Amygdala (tissue), 56 donors: ENCODE measurements at regions not wholly inside any gene's neighbourhood (a gene's known extent, or its start where the extent isn't known, plus 50 kb on each side); places are given as distances from the start of the nearest gene placed in this dataset.
"Not testable (repeated sequence)": the region's sequence is repeated elsewhere in the genome, so short reads cannot be mapped to it uniquely, and the experiment has no call there.

Experiments
- DNase-seq, 56 donors: peaks; one replicate each; lab custom pipeline; 2025; lab: John Stamatoyannopoulos, UW

DNA sequence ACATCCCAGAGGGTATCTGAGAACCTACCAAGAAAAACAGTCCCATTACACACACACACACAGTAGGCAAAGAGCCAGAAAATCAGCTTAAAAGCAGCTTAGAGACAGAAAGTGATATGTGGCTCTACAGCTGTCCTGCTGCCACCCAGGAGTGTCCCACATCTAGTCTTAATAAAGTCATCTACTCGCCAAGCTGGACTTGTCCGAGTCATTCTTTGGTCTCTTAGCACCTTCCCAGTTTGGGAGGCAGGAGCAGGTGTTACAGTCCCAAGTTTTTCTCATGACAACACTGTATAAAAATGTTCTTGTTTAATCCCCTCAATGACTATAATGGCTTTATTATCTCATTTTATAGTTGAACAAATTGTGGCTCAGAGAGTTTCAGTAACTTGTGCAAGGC, 252.5 kb upstream of the CASK start:
- DNase-seq = no peak

DNA sequence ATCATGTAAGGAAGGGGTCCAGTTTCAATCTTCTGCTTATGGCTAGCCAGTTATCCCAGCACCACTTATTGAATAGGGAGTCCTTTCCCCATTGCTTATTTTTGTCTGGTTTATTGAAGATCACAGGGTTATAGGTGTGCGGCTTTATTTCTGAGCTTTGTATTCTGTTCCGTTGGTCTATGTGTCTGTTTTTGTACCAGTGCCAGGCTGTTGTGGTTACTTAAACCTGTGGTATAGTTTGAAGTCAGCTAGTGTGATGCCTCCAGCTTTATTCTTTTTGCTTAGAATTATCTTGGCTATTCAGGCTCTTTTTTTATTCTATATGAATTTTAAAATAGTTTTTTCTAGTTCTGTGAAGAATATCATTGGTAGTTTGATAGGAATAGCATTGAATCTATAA, 234.6 kb upstream of the CASK start:
- not testable (repeated sequence) for DNase-seq

DNA sequence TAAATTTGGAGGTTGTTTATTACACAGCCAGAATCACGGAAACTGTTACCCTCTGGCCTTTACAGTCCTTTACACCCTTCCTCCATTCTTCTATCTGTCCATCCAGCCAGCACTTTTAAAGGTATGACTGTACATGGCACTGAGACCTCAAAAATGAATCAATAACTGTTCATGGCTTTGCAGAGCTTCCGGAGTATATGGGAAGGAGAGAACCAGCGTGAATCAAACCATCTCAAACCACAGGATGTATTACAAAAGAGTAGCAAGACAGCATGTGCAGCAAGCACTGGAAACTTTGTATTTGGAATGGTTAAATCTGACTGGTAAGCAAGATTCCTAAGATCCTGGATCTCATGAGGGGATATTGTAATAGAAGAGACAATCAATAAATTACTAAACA, 228.5 kb upstream of the CASK start:
- DNase-seq = no peak

DNA sequence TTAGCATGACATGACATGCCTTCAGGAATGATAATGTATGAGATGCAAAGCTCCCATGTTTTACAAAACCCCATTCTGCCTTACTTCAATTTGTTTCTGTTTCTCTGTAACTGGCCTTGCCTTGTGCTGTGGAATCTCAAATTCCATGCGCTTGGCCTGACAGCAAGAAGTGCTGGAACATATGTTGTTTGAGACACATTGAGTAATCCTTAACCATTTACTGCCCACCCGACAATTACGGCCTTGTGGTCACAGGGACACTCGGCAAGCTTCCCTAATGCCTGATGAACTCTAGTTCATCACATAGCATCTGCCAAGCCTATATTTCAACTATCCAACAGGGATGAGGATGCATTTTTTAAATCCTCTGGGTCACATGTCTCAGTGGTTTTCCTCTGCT, 226.4 kb upstream of the CASK start:
- no peak for DNase-seq

DNA sequence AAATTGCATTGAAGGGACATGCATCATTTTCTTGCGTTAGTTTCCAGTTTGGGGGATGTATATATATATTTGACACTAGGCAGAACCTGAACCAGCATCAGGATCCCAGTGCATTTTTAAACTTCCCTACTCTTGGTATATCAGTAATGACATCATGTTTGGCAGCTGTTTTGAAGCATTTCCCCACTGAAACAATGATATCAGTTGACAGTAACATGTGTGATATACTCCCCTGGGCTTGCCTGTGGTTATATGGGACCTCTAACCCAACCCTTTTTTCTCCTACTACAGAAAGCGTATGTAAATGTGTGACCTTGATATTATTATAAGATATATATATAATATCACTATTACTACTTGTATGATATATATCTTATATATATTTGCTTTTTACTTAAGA, 225.9 kb upstream of the CASK start:
- no peak for DNase-seq

DNA sequence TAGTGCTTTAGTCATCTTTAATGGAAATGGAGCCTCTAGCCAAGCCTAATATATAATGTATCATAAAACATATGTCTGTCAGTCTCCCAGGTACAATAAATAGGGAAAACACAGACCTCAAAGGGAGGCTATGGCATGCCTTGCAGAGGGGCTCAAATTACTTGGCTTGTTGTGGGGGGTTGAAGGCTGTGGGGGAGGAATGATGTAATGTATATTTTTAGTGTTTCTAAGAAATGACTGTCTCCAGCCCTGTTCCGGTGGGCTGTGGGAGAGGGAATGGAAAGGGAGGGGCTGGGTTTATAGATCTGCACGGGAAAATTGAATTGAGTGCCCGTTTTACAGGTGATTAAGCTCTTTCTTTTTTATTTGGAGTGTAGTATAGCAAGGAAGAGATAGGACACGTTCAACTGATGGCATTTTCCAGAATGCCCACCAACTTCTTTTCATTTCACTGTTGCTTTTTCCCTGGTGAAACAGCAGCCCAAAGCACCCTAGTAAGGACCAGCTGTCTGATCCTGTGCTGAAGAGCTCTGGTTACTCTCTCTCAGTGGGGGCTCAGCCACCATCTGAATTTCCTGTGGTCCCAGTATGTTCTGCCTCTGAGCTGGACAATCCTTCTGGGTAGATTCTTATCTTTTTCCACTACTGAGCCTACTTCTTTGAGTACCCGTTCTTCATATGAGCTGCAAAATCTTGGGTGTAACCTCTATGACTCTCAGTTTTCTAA, 220.7 kb upstream of the CASK start:
- no peak for DNase-seq

DNA sequence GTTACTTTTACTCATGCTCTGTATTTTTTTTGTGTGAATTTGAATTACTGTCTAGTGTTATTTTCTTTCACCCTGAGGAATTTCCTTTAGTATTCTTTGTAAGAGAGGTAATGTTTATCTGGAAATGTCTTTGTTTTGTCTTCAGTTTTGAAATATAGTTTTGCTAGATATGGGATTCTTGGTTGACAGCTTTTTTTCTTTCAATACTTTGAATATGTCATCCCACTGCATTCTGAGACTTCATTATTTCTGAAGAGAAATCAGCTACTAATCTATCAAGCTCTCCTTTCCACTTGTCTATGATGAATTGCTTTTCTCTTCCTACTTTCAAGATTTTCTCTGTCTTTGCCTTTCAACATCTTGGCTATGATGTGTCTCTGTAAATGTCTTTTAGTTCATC, 217.0 kb upstream of the CASK start:
- DNase-seq = no peak

DNA sequence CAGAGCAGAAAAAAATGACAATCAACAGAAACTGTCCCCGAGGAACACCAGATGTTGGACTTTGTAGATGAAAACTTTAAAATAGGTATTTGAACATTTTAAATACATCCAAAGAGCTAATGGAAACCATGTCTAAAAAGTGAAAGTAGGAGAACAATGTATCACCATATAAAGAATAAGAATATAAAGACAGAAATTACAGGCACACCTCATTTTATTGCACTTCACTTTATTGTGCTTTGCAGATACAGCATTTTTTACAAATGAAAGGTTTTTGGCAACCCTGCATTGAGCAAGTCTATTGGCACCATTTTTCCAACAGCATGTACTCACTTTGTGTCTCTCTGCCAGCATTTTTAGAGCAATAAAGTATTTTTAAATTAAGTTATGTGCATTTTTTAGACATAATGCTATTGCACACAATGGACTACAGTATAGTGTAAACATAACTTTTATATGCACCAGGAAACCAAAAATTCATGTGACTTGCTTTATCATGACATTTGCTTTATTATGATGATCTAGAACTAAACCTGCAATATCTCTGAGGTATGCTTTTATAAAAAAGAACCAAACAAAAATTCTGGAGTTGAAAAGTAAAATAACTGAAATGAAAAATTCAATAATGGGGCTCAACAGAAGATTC, 212.4 kb upstream of the CASK start:
- DNase-seq = no peak

DNA sequence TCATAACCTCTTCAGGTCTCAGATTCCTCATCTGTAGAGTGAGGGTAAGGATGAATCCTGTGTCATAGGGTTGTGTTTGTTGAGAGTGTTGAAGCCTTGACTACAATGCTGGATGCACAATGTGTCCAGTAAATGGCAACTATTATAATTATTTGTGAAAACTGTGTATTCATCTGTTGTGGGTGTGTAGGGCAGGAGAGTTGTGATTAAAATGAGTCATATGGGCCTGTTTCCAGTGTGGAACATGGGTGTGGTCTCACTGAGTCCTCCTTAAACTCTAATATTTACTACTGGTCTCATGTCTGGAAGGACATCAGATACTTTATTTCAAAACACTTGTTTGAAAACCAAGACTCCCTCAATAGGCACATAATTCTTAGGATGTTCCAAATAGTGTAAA, 208.5 kb upstream of the CASK start:
- DNase-seq = no peak

DNA sequence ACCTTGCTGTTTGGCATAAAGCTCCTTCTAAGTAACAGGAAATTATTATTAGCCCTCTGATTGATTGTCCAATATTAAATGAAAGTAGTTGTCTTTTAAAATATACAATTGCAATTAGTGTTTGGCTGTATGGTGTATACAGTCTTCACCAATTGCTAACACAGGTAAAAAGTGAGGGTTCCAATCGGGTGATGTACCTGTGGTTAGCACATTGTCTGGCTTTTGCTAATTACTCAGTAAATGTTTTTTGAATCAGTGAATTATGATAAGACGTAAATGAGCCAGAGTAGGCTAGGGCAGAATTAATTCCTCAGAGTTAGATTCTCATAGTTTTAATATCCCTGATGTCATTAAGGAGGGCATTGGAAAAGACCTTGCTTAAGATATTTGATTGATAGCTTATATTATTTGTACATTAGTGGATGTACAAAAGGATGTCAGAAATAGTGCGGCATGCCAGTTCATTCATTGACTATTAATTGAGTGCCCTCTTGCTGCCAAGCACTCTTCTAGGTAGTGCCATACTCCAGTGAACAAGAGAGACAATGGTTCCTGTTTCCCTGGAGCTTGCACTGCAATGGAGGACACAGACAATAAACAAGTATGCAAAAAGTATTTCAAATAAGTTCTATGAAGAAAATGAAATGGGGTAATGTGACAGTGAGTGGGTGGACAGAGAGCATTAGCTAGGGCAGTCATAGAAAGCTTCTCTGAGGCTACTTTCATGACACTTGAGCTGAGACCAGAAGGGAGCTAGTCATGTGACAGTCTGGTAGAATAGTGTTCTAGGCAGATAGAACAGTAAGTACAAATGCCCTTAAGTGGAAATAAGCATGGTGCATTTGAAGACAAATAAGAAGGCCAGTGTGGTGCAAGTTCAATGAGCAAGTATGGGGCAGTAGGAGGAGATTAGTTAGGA, 205.9 kb upstream of the CASK start:
- DNase-seq = no peak

DNA sequence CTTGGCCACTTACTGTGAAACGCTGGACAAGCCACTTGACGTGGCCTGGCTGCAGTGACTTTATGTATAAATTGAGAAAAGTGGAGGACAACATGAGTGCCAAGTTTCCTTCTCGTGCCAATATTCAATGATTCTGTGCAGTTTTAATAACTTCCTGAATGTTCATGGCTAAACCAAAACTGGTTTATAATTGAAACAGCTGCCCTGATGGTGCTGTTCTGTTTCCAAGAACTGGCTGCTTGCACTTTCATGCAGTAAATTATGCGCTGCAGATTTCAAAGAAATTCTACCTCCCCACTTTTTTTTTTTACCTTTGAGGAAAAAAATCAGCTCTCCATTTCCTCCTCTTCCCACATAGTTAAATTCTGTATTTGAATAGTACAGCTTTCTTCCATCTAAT, 205.2 kb upstream of the CASK start:
- DNase-seq = no peak

DNA sequence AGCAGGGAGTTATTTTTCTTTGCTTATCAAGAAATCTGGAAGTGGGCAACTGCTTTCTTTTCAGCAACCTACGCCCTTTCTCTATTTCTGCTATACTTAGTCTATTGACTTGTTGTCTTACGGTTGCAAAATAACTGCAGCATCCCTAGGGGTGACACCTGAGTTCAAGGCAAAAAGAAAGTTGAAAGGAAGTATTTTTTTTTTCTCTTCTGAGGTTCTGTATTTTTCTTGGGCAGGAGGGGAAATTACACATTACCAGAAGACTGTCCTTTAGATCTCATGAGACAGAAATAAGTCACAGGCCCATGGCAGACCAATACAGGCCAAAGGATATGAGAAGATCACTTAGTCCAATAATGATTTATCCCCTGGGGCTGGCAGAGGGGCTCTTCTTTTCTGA, 204.7 kb upstream of the CASK start:
- no peak for DNase-seq

DNA sequence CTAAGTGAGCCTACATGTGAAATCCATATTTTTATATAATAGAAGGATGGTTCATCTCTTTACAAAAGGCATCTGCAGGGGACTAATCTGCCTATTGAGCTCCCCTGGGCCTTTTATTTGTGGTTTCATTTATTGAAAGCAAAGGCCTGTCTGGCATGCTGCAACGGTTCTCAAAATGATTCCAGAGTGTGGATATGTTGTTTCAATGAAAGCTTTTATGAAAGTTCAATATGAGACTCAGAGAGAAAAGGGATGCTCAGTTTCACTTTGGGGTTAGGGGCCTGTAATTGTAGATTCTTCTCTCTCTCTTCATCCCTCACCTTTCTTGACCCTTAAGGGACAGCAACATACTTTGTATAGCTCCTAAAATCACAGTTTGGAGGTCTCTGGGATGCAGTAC, 204.2 kb upstream of the CASK start:
- DNase-seq = no peak

DNA sequence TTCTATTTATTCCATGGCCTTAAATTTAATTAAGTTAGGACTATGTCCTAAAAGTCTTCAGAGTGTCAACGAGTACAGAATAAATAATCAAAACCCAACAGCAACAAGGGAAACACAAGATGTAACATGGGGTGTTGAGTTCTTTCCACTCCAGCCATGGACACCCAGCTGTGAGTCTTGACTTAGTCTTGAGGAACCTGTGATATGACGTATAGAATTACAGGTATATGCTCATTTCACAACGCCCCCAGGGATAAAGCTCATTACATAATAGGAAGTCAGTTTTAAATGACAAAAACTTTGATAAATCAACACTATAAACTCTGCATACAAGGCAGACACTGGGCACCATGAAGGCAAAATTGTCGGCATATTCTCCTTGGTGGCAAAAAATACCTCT, 200.0 kb upstream of the CASK start:
- DNase-seq = no peak

DNA sequence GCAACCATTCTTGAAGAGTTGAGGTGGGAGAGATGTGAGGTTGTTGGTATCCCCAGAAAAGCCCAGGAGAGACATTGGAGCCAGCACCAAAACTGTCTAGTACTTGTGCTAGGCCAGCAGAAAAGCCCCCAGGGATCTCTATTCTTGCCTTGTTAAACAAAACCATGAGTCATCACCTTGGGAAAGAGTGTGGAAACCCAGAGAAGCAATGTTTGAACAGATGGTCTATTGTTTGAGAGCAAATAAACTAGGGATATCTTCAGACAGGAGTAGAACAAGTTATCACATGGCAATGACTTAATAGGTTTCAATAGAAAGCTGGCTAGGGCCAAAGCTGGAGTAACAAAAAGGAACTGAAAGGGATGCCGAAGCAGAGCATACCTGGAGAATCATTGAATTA, 195.7 kb upstream of the CASK start:
- no peak for DNase-seq

DNA sequence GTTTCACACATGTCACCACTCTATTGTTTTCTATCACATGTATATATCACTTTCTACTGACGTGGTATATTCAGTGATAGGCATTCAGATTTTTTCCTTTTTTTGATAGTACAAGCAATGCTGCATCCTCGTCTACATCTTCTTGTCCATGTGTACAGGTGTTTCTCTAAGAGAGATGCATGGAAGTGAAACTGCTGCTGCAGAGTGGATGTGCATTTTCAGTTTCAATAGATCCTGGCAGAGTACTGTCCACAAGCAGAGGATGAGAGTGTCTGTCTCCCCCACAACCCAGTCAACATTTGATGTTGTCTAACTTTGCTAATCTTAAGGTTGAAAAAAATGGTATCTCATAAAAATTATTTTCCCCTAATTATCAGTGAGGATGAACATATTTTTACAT, 194.0 kb upstream of the CASK start:
- no peak for DNase-seq

DNA sequence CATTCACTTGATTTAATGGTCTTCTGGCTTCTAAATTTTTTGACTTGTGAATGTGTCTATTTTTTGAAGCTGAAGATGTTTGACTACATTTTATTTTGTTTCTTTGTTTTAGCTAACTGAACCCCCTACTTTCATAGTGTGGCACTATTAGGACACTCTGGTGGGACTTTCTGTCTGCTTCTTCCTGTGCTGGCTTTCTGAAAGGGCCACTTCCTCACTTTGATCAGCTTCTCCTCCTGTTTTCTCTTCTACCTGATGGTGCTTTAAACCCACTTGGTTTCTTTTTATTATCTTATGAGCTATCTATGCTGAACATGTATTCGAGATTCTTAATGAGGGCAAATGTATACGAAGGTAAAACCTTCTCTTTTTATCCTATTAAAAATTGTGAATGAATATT, 186.1 kb upstream of the CASK start:
- no peak for DNase-seq

DNA sequence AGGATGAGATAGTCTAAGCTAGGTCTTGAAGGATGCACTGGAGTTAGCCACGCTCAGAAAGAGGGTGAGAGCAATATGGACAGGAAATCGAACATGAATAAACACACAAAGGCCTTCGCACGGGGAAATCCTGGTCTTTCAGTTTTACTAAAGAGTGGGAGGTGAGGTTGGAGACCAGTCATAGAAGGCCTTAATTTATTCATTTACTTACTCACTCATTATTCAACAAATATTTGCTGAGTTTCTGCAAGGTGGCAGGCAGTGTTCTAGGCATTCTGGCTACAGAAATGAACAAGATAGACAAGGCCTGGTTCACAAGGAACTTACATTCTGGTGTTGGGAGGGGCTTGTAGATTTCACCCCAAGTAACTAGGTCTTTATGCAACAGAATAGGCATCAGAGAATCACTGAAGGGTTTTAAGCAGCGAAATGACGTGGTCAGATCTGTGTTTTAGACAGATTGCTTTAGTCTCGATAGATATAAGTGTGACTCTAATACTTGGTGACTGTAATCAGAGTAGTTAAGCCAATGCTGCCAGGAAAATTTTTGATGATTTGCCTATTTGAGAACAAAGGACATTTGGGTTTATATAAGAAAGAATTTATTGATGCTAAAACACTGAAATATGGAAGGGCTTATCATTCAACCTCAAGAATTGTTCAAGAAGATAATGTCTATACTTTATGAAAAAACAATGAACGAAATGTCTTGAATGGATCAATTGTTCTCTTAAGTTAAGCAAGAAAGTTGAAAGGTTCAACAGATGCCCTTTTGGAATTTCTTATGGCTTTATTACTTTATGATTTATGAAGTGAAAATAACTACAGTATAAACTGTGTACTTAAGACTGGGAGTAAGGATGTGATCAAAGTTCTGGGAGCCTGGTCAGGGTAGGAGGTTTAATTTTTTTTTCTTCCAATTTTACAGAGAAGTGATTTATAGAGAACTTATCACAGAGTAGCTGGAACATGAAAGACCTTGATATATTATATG, 184.4 kb upstream of the CASK start:
- no peak for DNase-seq

DNA sequence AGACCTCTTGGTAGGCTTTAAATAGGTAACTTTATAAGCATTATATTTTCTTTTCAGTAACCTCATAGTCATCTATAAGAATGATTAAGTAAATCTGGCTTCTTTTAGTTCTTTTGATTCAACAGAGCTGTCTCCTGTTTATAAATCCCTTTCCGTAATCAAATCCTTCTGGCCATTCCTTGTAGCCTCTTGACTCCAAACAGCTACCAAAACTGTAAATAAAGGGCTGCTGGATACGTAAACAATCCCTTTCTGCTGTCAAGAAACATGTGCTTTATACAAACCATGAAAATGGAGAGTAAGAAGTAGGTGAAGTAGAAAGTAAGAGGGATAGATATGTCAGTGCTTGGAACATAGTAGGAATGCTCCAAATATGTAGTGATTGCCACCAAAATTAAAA, 183.2 kb upstream of the CASK start:
- no peak for DNase-seq

DNA sequence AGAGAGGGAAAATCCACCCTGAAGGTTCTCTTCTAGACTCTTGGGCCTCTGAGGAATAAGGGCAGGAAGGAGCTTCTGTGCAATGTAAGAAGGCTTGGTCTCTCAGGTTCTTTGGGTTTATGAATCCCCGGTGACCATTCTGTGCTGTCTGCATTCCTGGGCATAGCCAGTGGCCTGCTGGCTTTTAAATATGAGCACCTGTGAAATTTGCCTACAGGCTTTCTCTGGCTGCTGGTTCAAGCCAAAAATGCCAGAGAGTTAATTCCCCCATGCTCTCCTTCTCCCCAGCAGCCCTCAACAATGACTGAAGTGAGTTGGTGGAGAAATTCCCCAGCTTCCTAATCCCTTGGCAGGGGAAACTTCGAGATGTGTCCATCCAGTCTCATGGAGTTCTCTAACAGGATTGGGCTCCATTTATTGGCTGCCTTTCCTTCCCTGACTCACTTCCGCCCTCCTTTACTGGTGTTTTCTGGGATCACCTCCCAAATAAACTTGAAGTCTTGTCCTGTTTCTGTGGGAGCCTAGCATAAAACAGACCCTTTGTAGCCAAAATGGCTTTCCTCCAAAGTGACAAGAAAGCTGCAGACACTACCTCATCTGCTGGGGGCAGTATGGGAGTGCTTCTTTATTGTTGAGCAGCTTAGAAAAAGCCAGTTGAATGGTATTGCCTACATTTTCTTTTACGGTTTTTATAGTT, 179.4 kb upstream of the CASK start:
- DNase-seq = no peak
